ENCODE measurements at regions not wholly inside any gene's neighbourhood (a gene's known extent, or its start where the extent isn't known, plus 50 kb on each side); places are given as distances from the start of the nearest gene placed in this dataset.

- TF ChIP-seq CTCF (IDR thresholded peaks at IDR 0.05) = no peak
- no peak for TF ChIP-seq POLR2AphosphoS5 (IDR thresholded peaks at IDR 0.05)
These were observed 163.2 kb upstream of the FOXF1 start for GRCh38 chr16:86347090-86347489.
